LNCAP (cell line): ENCODE measurements at regions not wholly inside any gene's neighbourhood (a gene's known extent, or its start where the extent isn't known, plus 50 kb on each side); places are given as distances from the start of the nearest gene placed in this dataset.

Source experiments
- TF ChIP-seq, protein P1 (sequence below): fragments of 450-650 bp; IDR thresholded peaks from 2 replicates; pipeline ENCODE4 v1.5.1; 2017; ENCODE audit warnings: mild to moderate bottlenecking

DNA sequence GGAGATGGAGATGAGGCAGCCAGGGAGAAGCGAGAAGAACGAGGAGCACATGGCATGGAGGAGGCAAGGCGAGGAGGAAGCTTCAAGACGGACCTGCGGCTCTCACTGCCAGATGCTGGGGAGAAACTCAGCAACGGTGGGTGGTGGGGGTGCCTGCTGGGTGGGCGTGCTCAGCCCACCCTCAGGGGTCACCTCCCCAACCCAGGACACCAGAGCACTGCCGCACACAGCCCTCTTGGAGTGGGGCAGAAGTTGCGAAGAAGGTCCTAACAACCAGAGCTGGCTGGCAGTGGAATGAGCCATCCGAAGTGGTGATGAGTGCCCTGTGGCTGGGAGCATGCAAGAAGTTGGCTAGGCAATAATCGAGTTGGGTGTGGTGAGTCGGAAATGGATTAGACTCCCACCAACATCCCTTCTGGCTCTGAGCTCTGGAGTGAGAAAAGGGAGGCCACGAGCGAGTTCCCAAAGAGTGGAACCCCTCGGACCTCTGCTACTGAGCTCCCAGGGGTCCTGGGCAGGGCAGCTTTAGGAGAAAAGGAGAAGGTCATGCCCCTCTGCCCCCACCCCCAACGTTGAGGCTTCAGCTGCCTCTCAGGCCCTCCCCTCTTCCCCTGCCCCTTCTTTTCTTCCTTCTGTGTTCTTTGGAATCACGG lies 212.7 kb upstream of the MVB12B start:
- TF ChIP-seq, protein P1, sequence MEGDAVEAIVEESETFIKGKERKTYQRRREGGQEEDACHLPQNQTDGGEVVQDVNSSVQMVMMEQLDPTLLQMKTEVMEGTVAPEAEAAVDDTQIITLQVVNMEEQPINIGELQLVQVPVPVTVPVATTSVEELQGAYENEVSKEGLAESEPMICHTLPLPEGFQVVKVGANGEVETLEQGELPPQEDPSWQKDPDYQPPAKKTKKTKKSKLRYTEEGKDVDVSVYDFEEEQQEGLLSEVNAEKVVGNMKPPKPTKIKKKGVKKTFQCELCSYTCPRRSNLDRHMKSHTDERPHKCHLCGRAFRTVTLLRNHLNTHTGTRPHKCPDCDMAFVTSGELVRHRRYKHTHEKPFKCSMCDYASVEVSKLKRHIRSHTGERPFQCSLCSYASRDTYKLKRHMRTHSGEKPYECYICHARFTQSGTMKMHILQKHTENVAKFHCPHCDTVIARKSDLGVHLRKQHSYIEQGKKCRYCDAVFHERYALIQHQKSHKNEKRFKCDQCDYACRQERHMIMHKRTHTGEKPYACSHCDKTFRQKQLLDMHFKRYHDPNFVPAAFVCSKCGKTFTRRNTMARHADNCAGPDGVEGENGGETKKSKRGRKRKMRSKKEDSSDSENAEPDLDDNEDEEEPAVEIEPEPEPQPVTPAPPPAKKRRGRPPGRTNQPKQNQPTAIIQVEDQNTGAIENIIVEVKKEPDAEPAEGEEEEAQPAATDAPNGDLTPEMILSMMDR: no peak

DNA sequence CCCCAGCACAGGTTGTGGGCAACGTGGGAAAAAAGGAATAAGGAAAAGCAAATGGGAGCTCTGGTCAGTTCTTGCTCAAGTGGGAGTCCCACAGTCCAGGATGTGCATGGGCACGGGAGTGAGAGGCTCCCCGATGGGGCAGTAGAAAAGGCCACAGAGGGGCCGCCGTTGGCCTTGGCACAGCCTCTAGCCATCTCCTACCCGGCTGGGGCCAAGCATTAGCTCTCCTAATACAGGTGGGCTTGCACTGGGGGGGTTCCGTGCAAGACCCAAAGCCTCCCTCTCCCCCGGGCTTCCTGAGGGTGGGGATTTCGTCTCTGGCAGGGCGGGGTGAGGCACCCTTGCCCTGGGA lies 212.2 kb upstream of the MVB12B start:
- TF ChIP-seq, protein P1: no peak

- TF ChIP-seq, protein P1: no peak
Observed at GRCh38 chr9:126114850-126115460, 211.7 kb upstream of the MVB12B start.

DNA sequence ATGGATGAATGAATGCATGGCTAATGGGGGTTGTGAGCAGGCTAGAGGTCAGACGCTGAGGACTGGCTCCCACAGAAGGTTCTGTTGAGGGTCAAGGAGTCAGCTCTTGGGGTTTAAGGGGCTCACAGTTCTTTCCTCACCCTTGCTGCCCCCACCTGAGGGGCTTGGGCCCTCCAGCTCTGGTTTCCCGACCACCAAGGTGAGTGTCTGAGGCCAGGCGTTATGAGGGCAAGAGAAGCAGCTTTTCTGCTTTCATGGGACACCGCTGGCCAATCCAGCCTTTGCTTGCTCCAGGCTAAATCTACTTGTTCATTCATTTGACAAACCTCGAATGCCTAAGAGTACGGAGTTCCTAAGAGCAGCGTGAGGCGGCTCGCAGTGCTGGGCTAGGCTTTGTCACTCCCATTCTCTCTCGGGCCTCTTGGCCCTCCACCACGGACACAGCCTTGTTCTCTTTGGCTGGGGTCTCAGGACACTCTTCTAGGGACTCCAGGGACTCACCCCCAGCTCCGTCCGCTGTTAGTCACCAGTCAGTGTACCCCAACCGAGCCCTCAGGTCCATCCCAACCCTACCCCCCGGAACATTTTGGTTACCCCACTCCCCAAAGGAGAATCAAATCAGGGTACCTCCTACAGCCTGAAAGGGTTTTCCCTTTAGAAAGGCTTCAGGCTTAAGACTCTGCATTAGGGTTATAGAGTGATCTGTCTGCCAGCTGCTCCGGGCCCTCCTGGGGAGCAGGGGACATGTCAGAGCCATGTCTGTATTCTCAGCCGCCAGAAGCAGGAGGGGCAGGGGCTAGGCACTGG lies 210.1 kb upstream of the MVB12B start:
- TF ChIP-seq, protein P1: no peak

- TF ChIP-seq, protein P1: no peak
Observed at GRCh38 chr9:126117158-126117425, 209.5 kb upstream of the MVB12B start.

- TF ChIP-seq, protein P1: no peak
Observed at GRCh38 chr9:126117631-126118030, 209.0 kb upstream of the MVB12B start.

DNA sequence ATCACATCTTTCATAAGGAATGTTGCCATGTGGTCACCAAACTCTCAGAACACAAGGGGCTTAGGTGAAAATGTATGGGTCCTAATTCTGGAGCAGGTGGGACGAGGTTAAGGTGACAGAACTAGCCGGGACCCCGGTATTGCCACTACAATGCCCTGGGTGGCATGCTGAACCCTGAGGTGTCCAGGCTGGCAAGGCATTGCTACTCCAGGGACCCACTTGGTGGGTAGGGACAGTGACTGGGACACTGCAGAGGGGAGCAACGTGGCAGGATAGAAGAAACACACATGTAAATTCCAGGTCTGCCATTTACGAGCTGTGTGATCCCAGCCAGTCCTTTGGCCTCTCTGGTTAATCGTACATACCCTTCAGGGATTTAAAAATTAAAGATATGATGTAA lies 206.9 kb upstream of the MVB12B start:
- TF ChIP-seq, protein P1: no peak
